ENCODE measurements at regions not wholly inside any gene's neighbourhood (a gene's known extent, or its start where the extent isn't known, plus 50 kb on each side); places are given as distances from the start of the nearest gene placed in this dataset.

DNA sequence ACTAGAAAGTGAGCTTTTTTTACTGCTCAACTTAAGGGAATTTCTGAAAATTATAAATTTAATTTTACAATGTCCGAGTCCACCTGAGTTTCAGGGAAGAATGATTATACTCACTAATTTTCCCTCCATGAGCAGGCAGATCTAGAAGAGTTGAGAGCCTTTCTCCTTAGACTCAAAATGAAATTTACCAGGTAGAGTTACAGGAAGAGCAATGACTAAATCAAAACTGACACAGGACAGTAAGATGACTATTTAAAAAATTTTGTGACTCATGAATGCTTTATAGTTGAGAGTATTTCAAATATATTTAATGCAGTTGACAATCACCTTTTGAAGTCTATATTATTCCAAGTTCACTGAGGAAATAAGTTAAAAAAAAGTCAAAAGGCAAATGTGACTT, 198.1 kb upstream of the NRSN1 start:
- peak; percentile 8 for DNase-seq (ENCODE audit: low spot score)

DNA sequence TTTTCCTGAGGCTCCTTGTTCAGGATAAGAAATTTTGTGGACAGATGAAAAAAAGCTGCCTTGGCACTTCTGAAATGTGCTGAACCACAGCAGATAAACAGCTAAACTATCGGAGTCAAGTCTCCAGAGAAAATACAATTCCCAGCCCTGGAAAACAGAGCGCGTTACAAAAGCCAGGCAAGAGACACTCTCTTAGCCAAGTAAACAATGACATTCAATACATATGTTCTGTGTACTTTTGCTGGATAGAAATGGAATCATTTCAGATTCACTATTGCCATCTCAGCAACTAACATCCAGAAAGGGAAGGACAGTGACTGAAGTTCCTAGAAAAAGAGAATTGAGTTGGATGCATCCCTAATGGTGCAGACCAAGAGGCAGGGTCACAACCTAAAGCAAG, 196.8 kb upstream of the NRSN1 start:
- no peak for DNase-seq (ENCODE audit: low spot score)

DNA sequence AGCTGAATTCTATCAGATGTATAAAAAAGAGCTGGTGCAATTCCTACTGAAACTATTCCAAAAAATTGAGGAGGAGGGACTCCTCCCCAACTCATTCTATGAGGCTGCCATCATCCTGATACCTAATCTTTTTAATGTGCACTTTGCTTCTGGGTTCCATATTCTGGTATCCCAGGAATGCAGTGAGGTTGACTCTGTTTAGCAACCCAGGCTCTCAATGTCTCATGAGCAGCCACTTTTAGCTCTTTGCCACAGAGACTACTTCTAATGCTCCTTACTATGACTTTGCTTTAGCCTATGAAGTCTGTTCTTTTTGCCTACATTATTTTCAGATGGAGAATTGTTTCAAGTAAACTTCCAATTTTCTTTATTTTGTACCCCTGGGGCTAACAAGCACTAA, 185.5 kb upstream of the NRSN1 start:
- DNase-seq (ENCODE audit: low spot score): no peak

DNA sequence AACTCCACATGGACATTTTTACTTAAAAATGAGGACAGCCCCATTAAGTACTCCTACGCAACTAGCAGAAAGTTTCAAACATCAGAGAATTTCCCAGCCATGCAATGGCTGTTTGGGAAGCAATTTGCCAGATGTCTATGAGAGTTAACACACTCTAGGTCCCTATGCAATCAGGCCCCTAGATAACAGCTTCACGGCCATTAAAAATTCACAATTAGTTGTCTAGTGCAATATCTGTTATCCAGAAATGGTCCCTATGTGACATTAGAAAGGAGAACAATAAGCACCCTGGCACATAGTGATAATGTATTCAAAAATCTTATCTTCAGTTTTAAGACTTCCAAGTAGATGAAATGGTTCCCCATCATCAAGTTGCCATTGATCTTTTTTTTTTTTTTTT, 174.3 kb upstream of the NRSN1 start:
- DNase-seq (ENCODE audit: low spot score): no peak

DNA sequence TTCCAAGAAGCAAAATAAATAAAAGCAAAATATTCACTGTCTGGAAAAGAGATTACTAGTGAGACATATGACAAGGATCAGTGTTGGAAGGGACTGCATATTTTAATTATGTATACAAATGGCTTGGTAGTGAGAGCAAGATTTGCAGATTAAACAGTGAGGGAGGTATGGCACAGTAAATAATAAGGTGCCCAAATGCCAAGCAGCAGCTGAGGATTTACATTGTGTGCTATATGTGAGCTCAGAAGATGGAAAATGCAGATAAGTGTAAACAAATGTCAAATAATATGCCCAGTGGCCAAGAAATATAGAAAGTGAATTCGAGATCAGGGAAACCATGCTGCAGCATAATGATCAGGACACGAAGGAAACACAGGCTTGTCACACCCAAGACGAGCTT, 173.8 kb upstream of the NRSN1 start:
- DNase-seq (ENCODE audit: low spot score): no peak

DNA sequence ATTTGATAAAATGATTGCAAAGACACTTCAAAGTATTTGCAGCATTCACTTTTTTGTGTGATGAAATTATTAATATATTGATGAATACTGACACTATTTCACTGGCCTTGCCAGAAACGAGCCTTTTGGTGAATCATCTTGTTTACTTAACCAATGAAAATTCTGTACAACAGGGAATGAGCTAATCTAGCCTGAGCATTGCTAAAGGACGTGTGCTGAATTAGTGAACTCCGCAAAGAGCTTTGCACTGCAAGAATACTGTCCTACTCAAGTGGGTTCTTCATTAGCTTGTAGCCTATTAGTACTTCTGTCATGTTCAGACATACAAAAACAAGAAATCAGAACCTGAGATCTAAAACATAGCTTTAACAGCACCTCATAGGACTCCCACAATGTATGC, 172.0 kb upstream of the NRSN1 start:
- no peak for DNase-seq (ENCODE audit: low spot score)

DNA sequence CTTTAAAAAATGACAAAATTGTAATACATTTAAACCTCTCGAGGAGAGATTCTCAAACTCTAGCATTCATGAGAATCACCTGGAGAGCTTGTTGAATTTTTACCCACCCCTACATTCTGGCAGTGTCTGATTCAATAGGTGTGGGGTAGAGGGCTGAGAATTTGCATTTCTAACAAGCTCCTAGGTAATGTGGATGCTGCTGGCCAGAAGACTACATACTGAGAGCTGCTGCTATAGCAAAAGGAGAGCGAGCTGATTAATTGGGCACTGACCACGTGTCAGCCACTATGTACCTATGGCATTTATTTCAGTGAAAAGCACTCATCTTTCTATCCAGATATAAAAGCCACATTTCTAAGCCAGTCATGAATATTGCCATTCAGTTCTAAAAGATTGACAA, 169.0 kb upstream of the NRSN1 start:
- DNase-seq (ENCODE audit: low spot score): no peak

DNA sequence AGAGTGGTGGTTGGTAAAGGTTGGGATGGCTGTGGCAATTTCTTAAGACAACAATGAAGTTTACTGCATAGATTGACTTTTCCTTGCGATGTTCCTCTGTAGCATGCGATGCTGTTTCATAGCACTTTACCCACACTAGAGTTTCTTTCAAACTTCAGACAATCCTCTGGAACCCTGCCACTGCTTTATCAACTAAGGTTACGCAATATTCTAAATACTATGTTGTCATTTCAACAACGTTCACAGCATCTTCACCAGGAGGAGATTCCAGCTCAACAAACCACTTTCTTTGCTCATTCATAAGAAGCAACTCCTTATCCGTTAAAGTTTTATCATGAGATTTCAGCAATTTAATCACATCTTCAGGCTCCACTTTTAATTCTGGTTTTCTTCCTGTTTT, 161.2 kb upstream of the NRSN1 start:
- no peak for DNase-seq (ENCODE audit: low spot score)

DNA sequence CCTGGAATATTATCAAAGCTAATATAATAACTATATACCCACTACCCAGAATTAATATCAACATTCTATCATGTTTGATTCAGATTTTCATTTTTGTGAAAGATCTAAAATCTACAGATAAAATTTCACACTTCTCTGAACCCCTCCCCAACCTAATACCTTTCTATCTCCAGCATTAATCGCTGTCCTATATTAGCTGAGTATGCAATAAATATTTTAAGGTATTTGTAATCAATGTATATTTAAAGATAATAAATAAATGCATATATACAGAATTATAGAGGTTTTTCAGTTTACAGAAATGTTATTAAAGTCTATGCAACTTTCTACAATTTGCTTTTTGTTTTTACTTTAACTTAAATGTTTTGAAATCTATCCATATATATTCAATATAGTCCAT, 156.7 kb upstream of the NRSN1 start:
- no peak for DNase-seq (ENCODE audit: low spot score)

DNA sequence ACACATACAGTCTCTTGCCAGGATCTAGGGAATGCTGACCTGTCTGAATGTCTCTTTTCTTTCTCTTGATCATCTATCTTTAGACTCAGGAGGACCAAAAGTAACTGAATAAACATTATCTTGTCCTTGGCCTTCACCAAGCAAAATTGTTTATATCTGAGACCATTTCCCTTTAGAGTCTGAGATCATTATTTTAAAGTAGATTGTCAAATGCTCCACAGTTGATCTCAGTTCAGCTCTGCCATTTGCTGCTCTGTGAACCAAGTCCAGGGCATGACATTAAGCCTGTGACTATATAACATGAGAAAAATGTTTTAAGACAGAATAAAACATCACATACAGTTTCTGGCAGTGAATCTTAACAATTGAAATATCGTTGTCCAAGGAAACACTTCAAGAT, 148.3 kb upstream of the NRSN1 start:
- no peak for DNase-seq (ENCODE audit: low spot score)

DNA sequence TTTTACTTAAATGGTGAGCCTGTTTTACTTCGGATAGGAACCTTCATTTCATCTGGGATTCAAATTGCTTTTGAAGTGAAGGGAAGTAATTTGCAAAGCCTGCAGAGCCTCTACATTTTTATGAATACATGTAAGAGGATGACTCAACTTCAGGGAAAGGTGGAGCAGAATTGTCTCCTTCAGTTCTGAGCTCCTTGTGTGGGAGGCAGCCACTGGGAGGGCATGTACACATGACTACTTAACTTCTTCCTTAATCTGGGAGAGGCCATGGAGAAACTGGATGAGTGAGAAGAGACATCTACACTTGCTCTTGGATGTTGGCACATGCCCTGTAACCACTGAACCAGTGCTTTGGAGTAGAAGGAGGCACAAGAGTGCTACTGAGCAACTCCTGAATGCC, 145.1 kb upstream of the NRSN1 start:
- no peak for DNase-seq (ENCODE audit: low spot score)

DNA sequence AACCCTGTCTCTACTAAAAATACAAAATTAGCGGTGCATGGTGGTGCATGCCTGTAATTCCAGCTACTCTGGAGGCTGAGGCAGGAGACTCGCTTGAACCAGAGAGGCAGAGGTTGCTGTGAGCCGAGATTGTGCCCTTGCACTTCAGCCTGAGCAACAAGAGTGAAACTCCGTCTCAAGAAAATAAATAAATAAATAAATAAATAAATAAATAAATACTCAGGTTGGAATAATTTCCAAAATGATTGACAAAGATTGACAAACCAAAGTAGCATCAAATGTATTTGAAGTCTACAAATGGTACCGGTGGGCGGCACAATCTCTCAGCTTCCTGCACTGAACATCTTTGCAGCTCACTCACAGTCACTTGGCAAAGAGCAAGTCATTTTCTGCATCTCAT, 144.1 kb upstream of the NRSN1 start:
- DNase-seq (ENCODE audit: low spot score): no peak

DNA sequence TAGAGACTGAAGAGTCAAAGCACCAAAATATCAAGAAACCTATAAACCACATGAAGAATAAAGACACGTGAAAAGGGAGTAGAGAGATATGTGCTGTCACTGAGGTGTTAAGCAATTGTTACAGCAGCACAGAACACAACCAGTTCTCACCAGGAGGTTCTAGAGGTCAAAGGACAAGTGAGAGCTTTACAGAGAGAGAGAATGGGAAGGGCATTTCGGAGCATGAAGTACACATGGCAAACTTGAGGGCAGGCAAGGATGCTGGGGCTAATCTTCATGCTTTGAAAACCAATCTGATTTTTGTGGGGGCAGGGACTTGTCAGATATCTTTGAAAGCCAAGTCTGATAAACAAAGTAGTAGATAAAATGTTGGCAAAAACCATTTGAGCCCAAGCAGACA, 142.3 kb upstream of the NRSN1 start:
- DNase-seq (ENCODE audit: low spot score): no peak

DNA sequence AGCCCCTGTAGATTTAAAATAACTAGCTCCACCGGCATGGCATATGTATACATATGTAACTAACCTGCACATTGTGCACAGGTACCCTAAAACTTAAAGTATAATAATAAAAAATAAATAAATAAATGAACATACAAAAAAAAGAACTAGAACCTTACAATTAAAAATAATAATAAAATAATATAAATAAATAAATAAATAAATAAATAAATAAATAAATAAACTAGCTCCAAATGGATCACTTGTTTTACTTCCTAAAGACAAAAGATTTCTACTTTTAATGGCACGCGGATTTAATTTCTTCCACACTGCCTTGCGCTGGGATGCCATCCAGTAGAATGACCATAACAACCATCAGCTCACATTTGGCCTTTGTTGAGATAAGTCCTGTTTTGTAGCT, 141.0 kb upstream of the NRSN1 start:
- no peak for DNase-seq (ENCODE audit: low spot score)

DNA sequence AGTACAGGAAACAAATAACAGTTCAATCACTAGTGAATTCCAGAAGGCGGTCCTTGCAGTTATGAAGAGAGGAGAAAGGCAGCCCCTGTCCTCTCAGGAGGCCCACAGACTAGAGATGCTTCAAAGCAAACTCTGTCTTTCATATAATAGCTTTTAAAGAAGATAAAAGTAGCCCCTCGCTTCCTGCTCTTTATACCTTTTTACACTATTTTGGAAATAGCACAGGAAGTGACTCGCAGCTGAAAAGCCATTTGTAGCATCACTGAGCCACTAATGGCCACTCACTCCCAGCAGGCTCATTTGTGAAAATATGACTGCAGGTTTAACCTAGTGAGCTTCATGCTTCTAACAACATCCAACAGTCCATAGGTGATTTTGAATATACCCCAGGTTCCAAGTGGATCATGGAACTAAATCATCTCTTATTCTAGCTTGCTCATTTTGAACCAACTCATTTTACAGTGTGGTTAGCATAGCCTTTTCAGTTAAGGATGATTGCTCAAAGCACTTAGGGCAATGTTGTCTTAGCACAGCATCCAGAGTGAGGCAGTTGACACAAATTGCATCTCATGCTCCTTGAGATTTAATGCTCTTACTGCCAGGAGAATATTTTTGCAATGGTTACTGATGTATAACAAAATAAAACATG, 136.0 kb upstream of the NRSN1 start:
- DNase-seq (ENCODE audit: low spot score): no peak

DNA sequence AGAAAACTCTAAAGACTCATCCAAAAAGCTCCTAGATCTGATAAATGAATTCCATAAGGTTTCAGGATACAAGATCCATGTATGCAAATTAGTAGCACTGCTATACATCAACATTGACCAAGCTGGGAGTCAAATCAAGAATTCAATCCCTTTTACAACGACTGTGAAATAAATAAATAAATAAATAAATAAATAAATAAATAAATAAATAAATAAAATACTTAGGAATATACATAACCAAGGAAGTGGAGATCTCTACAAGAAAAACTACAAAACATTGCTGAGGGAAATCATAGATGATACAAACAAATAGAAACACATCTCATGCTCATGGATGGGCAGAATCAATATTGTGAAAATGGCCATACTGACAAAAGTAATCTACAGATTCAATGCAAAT, 132.0 kb upstream of the NRSN1 start:
- no peak for DNase-seq (ENCODE audit: low spot score)

DNA sequence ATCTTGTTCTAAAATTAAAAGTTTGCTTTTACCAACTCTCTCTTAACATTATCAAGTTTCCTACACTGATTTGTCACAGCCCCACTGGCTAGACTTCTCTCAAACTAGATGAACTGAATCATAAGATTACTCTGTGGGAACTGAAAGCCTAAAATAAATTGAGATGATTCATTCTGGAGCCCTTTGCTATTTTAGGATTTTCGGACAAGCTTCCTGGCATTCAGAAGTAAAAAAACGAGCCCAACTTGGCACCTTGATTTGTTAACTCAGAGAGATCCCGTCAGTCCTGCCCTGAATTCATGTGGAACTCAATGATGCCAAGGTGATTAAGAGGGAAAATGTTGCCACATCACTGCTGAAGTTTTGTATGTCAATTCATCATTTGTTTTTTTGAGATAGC, 122.0 kb upstream of the NRSN1 start:
- no peak for DNase-seq (ENCODE audit: low spot score)

DNA sequence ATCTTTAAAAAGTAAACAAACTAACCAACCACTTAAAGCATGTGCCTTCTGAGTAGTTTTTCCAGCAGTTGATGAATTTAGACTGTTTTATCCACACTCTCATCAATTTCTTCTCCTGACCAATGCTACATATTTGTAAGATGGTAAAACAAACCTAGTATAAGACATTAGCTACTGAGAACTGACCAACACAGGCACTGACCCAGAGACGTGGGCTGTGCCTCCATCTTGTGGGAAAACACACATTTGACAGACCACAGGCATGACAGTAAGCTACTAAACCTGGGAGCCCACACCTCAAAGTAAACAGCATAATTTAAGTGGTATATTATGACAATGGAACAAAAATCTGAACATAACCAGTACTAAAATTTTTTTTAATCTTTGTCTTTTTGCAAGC, 121.4 kb upstream of the NRSN1 start:
- DNase-seq (ENCODE audit: low spot score): no peak

DNA sequence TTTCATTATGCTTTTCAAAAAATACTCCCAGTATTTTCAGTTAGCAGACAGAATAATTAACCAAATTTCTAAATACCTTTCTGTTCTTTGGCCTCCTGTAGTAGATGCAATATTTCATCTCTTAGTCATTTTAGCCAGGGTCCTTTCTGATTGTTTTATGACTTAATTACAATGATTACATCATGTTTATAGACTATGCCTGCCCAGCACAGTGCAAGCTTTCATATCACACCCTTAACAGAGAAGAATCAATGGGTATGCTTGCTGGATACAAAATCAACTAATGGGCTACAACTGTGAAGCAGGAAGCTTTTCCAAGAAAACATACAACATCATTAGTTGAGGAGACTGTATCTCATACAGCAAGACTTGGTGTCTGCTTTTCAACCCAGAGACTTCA, 119.8 kb upstream of the NRSN1 start:
- DNase-seq (ENCODE audit: low spot score): no peak

DNA sequence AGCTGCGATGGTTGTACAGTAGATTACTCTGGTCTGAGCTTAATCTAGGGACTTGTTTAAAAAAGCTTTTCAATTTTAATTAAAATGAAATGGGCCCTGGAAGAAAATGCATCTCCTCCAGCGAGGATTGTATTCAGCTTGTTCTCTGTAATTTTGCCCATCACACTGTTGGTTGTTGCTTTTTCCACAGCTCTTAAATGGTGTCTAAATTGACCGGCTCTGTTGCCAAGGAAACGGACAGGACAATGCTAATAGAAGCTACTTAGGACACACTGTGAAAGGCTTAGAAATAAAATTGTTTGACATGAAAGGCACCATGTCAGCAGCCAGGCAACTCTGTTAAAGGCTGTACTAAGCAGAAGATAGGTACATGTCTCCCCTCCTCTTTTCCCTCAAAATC, 116.7 kb upstream of the NRSN1 start:
- DNase-seq (ENCODE audit: low spot score): no peak

DNA sequence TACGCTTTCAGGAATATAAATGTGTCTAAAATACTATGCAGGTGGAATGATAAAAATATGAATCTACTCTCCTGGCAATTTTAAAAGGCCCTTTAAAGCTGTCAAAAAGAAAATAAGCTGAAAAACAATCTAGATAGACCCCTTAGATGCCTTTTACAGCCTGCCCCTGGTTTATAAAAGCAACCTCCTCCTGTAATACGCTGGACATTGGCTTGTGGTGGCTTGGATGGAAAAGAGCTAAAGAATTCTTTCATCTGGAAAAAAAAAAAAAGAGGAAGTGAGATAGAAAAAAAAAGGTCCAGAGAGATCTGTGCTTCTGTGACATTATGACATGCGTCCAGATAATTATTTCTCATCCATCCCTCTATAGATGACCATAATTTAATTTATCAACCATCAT, 115.9 kb upstream of the NRSN1 start:
- no peak for DNase-seq (ENCODE audit: low spot score)

DNA sequence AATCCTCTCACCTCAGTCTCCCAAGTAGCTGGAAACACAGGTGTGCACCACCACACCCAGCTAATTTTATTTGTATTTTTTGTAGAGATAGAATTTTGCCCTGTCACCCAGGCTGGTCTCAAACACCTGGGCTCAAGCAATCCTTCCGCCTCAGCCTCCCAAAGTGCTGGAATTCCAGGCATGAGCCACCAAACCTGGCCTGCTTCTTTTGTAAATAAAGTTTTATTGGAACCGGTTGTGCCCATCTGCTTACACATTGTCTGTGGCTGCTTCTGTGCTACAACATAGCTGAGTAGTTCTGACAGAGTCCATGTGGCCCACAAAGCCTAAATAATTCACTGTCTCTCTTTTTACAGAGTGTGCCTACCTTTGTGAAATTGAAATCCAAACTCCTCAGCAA, 109.7 kb upstream of the NRSN1 start:
- DNase-seq (ENCODE audit: low spot score): no peak

DNA sequence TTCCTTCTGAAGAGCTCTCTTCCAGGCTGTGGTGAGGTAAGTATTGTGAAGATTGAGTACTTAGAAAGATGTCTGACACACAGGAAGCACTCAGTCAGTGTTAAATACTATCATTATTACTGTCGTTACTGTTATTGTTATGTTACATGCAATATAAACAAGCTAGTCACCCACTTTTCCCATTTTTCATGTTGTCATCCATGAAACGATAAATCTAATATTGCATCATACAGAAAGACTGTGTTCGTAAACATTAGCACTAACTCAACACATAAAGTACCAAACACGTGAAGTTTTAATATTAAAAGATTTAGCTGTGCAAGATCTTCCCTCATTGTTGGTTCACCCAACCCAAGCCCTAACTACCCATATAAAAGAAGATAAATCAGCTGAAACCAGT, 109.2 kb upstream of the NRSN1 start:
- DNase-seq (ENCODE audit: low spot score): no peak

DNA sequence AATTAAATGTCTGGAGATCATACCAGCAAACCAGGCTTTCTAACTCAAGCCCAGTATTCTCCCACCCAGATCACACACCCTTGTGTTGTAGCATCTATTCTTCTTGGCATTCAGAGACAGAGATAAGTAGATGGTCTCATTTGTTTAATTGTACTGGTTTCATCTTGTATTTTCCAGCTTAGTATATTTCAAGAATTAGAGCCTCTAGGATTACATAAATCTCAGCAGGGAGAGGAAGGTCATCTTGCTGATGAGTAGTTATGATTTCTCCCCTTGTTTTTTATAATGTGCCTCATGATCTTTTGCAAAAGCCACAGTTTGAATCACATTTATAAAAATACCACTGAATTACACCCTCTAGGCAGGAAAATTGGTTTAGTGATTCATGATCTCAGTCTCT, 106.6 kb upstream of the NRSN1 start:
- DNase-seq (ENCODE audit: low spot score): no peak

DNA sequence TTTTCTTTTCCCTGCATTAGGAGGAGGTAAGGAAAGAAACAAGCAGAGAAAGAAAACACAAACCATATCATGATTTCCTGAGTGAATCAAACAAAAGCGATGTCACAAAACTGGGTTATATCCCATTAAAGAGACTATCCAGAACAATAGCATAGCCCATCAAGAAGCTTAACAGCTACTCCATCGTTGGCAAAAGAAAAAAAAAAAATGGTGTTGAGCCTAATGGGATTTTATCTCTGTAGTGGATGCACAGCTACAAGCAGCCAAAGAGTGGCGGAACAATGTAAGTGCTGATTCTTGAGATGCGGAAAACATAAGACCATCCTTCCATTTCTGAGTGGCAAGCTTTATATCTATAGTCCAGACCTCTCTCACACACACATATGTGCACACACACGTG, 106.2 kb upstream of the NRSN1 start:
- DNase-seq (ENCODE audit: low spot score): no peak
